Gastroesophageal sphincter (tissue), 4 donors: ENCODE measurements at regions not wholly inside any gene's neighbourhood (a gene's known extent, or its start where the extent isn't known, plus 50 kb on each side); places are given as distances from the start of the nearest gene placed in this dataset.
"Not testable (repeated sequence)": the region's sequence is repeated elsewhere in the genome, so short reads cannot be mapped to it uniquely, and the experiment has no call there.

Source experiments
- ATAC-seq: fragments of 150-250 bp; one replicate; pipeline ENCODE4 v1.9.1; 2016; ENCODE audit warnings: mild to moderate bottlenecking, moderate library complexity
- H3K27ac ChIP-seq, 4 donors: fragments of 200-600 bp; sonication (generic) in 3 of 4; 1 replicate in 3 of 4; 2 replicates in 1 of 4; pipeline ENCODE4 v1.5.1; 2016 to 2019
- H3K27me3 ChIP-seq: fragments of 200-600 bp; sonication (generic); one replicate; pipeline ENCODE4 v1.5.1; 2019
- H3K36me3 ChIP-seq, 2 donors: fragments of 200-600 bp; sonication (generic); one replicate each; pipeline ENCODE4 v1.5.1; 2019; ENCODE audit warnings: control low read depth in 1 of 2
- H3K4me1 ChIP-seq, 3 donors: fragments of 200-600 bp; sonication (generic); 1 replicate in 2 of 3; 2 replicates in 1 of 3; pipeline ENCODE4 v1.5.1; 2016 to 2019; ENCODE audit warnings: control low read depth in 2 of 3
- H3K4me3 ChIP-seq, 2 donors: fragments of 200-600 bp; sonication (generic); one replicate each; pipeline ENCODE4 v1.5.1; 2019; ENCODE audit warnings: mild to moderate bottlenecking in 1 of 2, moderate library complexity in 1 of 2
- H3K9me3 ChIP-seq, 3 donors: fragments of 200-600 bp; sonication (generic); one replicate each; pipeline ENCODE4 v1.5.1; 2017 to 2019; ENCODE audit warnings: control low read depth in 2 of 3
- EP300 ChIP-seq: sonication (generic); formaldehyde crosslinking; IDR thresholded peaks from one replicate; pipeline ENCODE4 v1.6.1; 2017; ENCODE audit warnings: antibody characterized with exemption, mild to moderate bottlenecking
- POLR2A ChIP-seq, 2 donors: fragments of 450-650 bp; IDR thresholded peaks; one replicate each; pipeline ENCODE4 v1.6.1; 2017; ENCODE audit warnings: antibody characterized with exemption in 2 of 2, mild to moderate bottlenecking in 2 of 2, moderate library complexity in 1 of 2
- POLR2AphosphoS5 ChIP-seq: sonication (generic); formaldehyde crosslinking; IDR thresholded peaks from one replicate; pipeline ENCODE4 v1.6.1; 2017; ENCODE audit warnings: antibody characterized with exemption
- WGBS, 2 donors: methylation state at CpG; one replicate each; pipeline ENCODE4 v1.1.5; 2018; ENCODE audit warnings: low coverage in 1 of 2; 5-methylcytosine and 5-hydroxymethylcytosine counted together
- TF ChIP-seq, protein P1 (sequence below), 4 experiments: fragments of 200-600 bp in 2 of 4; fragments of 450-650 bp in 2 of 4; sonication (generic) in 1 of 4; IDR thresholded peaks; one replicate each; pipeline ENCODE4 v1.5.1; 2017 to 2019; ENCODE audit warnings: antibody characterized with exemption in 4 of 4, mild to moderate bottlenecking in 2 of 4, moderate library complexity in 2 of 4

DNA sequence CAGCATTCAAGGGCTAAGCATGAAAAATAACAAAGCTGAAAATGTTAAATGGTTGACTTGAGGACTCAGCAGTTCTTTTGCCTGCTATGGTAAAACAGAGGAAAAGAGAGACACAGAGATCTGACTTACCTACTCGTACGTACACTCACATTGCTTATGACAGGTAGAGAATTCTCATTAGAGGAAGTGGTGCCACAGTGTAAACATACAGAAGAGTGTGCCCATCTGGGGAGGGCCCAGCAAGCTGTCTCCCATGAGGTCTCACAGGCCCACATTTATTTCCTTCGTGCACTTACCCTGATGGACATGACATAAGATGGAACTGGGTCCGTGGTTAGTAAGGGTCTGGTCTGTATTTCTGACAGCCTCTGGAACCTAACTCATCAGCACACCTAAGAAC lies 729.1 kb downstream of the BCL11A start:
- H3K9me3 ChIP-seq = no peaks in the 10 kb centered on the region
- no peak overlapping the region for H3K4me3 ChIP-seq
- ATAC-seq = no peak
- no peaks in the 10 kb centered on the region for H3K27me3 ChIP-seq
- no peak overlapping the region for H3K27ac ChIP-seq
- H3K36me3 ChIP-seq = no peaks in the 10 kb centered on the region
- TF ChIP-seq POLR2AphosphoS5 (no peak), POLR2A (IDR thresholded peaks at IDR 0.05) (no peak), EP300 (no peak)
- TF ChIP-seq, protein P1, sequence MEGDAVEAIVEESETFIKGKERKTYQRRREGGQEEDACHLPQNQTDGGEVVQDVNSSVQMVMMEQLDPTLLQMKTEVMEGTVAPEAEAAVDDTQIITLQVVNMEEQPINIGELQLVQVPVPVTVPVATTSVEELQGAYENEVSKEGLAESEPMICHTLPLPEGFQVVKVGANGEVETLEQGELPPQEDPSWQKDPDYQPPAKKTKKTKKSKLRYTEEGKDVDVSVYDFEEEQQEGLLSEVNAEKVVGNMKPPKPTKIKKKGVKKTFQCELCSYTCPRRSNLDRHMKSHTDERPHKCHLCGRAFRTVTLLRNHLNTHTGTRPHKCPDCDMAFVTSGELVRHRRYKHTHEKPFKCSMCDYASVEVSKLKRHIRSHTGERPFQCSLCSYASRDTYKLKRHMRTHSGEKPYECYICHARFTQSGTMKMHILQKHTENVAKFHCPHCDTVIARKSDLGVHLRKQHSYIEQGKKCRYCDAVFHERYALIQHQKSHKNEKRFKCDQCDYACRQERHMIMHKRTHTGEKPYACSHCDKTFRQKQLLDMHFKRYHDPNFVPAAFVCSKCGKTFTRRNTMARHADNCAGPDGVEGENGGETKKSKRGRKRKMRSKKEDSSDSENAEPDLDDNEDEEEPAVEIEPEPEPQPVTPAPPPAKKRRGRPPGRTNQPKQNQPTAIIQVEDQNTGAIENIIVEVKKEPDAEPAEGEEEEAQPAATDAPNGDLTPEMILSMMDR (IDR thresholded peaks at IDR 0.05) = no peak
- WGBS, 2 donors = 66 to 71% methylated on average over 4 of the region's 4 CpGs
- H3K4me1 ChIP-seq = no peaks in the 10 kb centered on the region

DNA sequence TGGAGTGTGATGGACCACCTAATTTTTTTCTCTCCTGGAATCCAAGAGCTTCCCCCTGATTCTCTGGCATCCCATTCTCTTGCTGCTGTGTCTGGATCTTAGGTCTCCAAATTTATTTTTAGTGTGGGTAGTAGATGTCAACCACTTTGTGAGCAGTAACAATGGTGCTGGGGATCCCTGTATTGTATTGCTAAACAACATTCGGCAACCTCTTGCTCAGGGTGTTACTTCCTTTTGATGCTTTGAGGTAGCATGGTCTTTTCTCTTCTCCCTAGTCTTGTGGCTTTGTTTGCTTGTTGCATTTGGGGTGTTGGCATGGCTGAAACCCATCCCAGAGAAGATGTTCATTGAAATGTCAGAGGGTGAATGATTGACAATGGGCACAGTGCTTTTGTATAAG lies 737.4 kb downstream of the BCL11A start:
- Histone ChIP-seq H3K27ac (no peak overlapping the region), H3K4me1 (no peaks in the 10 kb centered on the region), H3K4me3 (no peak overlapping the region), H3K9me3 (no peaks in the 10 kb centered on the region), H3K27me3 (no peaks in the 10 kb centered on the region), H3K36me3 (no peaks in the 10 kb centered on the region)
- 80% methylated on average over 1 of the region's 1 CpG for WGBS, 2 donors
- ATAC-seq = no peak
- TF ChIP-seq POLR2AphosphoS5 (no peak), EP300 (no peak), POLR2A (IDR thresholded peaks at IDR 0.05) (no peak)
- TF ChIP-seq, protein P1 (IDR thresholded peaks at IDR 0.05) = no peak

DNA sequence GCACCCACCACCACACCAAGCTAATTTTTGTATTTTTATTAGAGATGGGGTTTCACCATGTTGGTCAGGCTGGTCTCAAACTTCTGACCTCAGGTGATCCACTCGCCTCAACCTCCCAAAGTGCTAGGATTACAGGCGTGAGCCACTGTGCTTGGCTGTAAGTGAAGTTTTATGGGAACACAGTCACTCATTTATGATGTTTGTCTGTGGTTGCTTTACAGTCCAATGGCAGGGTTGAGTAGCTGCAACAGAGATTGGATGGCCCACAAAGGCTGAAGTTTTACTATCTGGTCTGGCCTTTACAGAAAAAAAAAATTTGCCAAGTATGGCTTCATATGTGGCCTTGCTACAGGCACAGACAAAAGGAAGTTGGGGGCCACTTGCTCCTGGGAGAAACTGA lies 743.2 kb downstream of the BCL11A start:
- no CpG with 5 or more reads among the region's 2 CpGs for WGBS, 2 donors

DNA sequence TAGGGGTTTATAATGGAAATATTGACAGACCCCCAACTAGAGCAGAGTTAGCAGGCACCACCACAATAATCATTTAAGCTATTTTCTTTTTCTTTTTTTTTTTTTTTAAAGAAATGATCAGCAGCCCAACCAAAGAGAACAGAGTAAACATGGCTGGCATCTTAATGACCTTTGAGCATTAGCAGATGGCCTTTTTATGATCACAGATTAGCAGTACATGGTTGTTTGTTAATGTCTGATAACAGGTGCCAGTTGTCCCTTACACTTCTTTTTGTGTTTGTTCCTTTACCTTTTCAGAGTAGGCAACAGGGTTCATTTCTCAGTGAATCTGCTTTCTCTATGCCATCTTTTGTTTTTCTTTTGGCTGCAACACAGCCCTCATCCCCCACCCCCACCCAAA lies 747.0 kb downstream of the BCL11A start:
- no peak for TF ChIP-seq EP300
- TF ChIP-seq POLR2A (IDR thresholded peaks at IDR 0.05) = no peak
- TF ChIP-seq, protein P1 (IDR thresholded peaks at IDR 0.05) = no peak
- TF ChIP-seq POLR2AphosphoS5 = no peak
- no peak overlapping the region for H3K4me3 ChIP-seq
- H3K9me3 ChIP-seq = no peaks in the 10 kb centered on the region
- H3K27me3 ChIP-seq = no peaks in the 10 kb centered on the region
- no peaks in the 10 kb centered on the region for H3K4me1 ChIP-seq
- ATAC-seq = no peak
- H3K36me3 ChIP-seq = no peaks in the 10 kb centered on the region
- H3K27ac ChIP-seq = no peak overlapping the region

More for the DNA sequence above, 743.2 kb downstream of the BCL11A start:
- not testable (repeated sequence) for H3K27ac ChIP-seq, H3K9me3 ChIP-seq, H3K4me3 ChIP-seq, H3K36me3 ChIP-seq, H3K27me3 ChIP-seq, ATAC-seq, H3K4me1 ChIP-seq

DNA sequence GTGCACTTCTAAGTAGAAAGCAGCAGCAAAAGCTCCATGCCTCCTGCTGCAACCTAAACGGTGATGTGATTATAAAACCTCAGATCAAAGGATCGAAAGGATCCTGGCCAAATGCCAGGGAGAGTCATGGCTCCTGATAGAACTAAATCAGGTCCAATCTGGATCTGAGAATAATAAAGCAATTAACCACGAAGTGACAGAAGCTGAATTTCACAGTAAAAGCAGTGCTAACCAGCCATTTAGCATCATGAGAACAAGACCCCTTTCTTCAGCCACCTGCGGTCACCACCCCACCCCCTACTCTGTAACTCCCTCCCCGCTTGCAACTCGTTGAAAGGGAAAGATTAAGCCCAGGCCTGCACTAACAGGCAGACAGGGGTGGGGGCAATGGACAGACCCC lies 748.7 kb downstream of the BCL11A start:
- no peak overlapping the region for H3K4me3 ChIP-seq
- 38 to 67% methylated on average over 4 to 5 of the region's 6 CpGs for WGBS, 2 donors
- H3K27me3 ChIP-seq = no peaks in the 10 kb centered on the region
- no peak overlapping the region for H3K27ac ChIP-seq
- H3K4me1 ChIP-seq = no peaks in the 10 kb centered on the region
- no peaks in the 10 kb centered on the region for H3K36me3 ChIP-seq
- TF ChIP-seq, protein P1 (IDR thresholded peaks at IDR 0.05) = no peak
- no peak for TF ChIP-seq POLR2A (IDR thresholded peaks at IDR 0.05)
- no peak for TF ChIP-seq POLR2AphosphoS5
- TF ChIP-seq EP300 = no peak
- ATAC-seq = no peak
- H3K9me3 ChIP-seq = no peaks in the 10 kb centered on the region

DNA sequence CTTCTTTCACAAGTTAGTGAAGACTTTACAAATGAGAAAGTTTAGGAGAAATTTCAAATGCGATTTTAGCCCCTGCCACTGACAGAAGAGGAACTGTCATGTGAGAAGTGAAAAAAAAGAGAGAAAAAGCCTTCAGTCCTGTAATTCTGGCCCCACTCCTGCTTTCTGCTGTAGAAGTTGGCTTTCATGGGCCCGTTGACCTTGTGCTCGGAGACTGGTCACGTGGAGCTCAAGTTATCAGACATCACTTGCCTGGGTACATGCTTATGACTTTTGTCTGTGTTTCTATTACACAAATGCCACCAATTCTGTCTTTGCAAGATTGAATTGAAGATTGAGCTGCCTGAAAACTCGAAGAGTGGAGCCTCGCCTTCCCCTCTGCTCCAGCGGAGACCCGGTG lies 749.9 kb downstream of the BCL11A start:
- H3K27me3 ChIP-seq = no peaks in the 10 kb centered on the region
- WGBS, 2 donors = 82 to 90% methylated on average over 3 to 8 of the region's 8 CpGs
- TF ChIP-seq, protein P1 (IDR thresholded peaks at IDR 0.05) = no peak
- H3K4me1 ChIP-seq = no peaks in the 10 kb centered on the region
- H3K27ac ChIP-seq = no peak overlapping the region
- ATAC-seq = no peak
- no peaks in the 10 kb centered on the region for H3K9me3 ChIP-seq
- no peak overlapping the region for H3K4me3 ChIP-seq
- no peaks in the 10 kb centered on the region for H3K36me3 ChIP-seq
